H1 (cell line): ENCODE measurements at regions not wholly inside any gene's neighbourhood (a gene's known extent, or its start where the extent isn't known, plus 50 kb on each side); places are given as distances from the start of the nearest gene placed in this dataset.

Experiments
- CTCF ChIA-PET: fragments of 300-600 bp; sonication (Branson Sonifier 250); formaldehyde crosslinking; loops from one replicate; lab custom pipeline; 2021; ENCODE audit not compliant: partially characterized antibody; lab: Charles Lee
- POLR2A ChIA-PET: fragments of 300-600 bp; sonication (Branson Sonifier 250); formaldehyde crosslinking; loops from one replicate; lab custom pipeline; 2021; ENCODE audit warnings: inconsistent platforms; ENCODE audit not compliant: partially characterized antibody; lab: Charles Lee
- DNase-seq, 2 experiments: peaks; one replicate each; pipeline versions ENCODE4 v3.0.0 to v3.0.0-alpha.2; 2010 to 2022; ENCODE audit warnings: low spot score in 2 of 2, low read depth in 1 of 2, mixed read lengths in 1 of 2
- FAIRE-seq: peaks from 2 replicates; lab custom pipeline; 2011; peaks lifted over from hg19 to GRCh38; lab: Jason Lieb, UNC
- H2AFZ ChIP-seq: 2 replicates; pipeline ENCODE4 v1.8.1; 2012; ENCODE audit warnings: low read length, inconsistent platforms
- H2AK5ac ChIP-seq: 2 replicates; pipeline ENCODE4 v1.6.1; 2013; ENCODE audit warnings: low read depth, low read length
- H2BK120ac ChIP-seq: replicated peaks from 2 replicates; pipeline ENCODE3; 2013; ENCODE audit warnings: low read depth, low read length, inconsistent platforms
- H2BK12ac ChIP-seq: 2 replicates; pipeline ENCODE4 v1.6.1; 2013; ENCODE audit warnings: low read depth, low read length
- H2BK15ac ChIP-seq: 2 replicates; pipeline ENCODE4 v1.6.1; 2013; ENCODE audit warnings: low read length
- H2BK20ac ChIP-seq: 2 replicates; pipeline ENCODE4 v1.6.1; 2013; ENCODE audit warnings: low read length
- H2BK5ac ChIP-seq: 2 replicates; pipeline ENCODE4 v1.6.1; 2013; ENCODE audit warnings: low read depth, low read length
- H3K14ac ChIP-seq: 2 replicates; pipeline ENCODE4 v1.6.1; 2013; ENCODE audit warnings: inconsistent platforms; ENCODE audit not compliant: insufficient read length
- H3K18ac ChIP-seq: 2 replicates; pipeline ENCODE4 v1.6.1; 2013; ENCODE audit warnings: low read length; ENCODE audit errors: extremely low read depth
- H3K23ac ChIP-seq: 2 replicates; pipeline ENCODE4 v1.6.1; 2013; ENCODE audit warnings: inconsistent platforms; ENCODE audit not compliant: insufficient read length
- H3K23me2 ChIP-seq: 2 replicates; pipeline ENCODE4 v1.6.1; 2013; ENCODE audit warnings: low read depth, low read length
- H3K27ac ChIP-seq: 2 replicates; pipeline ENCODE4 v1.6.1; 2011; ENCODE audit warnings: low read depth, low read length, inconsistent platforms
- H3K27me3 ChIP-seq, 4 experiments: replicated peaks in 1 of 4; 1 replicate in 1 of 4; 2 replicates in 3 of 4; pipeline versions ENCODE4 v1.6.1 to v1.8.1; 2011 to 2013; ENCODE audit warnings: low read length in 3 of 4, mild to moderate bottlenecking in 3 of 4, inconsistent platforms in 2 of 4, mixed read lengths in 2 of 4, moderate library complexity in 1 of 4; ENCODE audit not compliant: control insufficient read depth in 3 of 4, insufficient read depth in 3 of 4; ENCODE audit errors: extremely low read depth in 1 of 4
- H3K36me3 ChIP-seq, 4 experiments: 2 replicates each; pipeline versions ENCODE4 v1.6.1 to v1.8.1; 2011 to 2013; ENCODE audit warnings: mild to moderate bottlenecking in 4 of 4, low read length in 3 of 4, moderate library complexity in 2 of 4, control low read depth in 1 of 4, inconsistent platforms in 1 of 4; ENCODE audit not compliant: insufficient read depth in 4 of 4, control insufficient read depth in 2 of 4
- H3K4ac ChIP-seq: replicated peaks from 2 replicates; pipeline ENCODE3; 2013; ENCODE audit warnings: low read length, low read depth, mixed read lengths, inconsistent platforms; ENCODE audit not compliant: insufficient read length
- H3K4me1 ChIP-seq, 4 experiments: replicated peaks in 1 of 4; 1 replicate in 1 of 4; 2 replicates in 3 of 4; pipeline versions ENCODE4 v1.6.1 to v1.8.1; 2011 to 2013; ENCODE audit warnings: low read length in 3 of 4, inconsistent platforms in 2 of 4, mixed read lengths in 1 of 4; ENCODE audit not compliant: insufficient read depth in 4 of 4, control insufficient read depth in 3 of 4
- H3K4me2 ChIP-seq, 2 experiments: 2 replicates each; pipeline versions ENCODE4 v1.6.1 to v1.8.1; 2011 to 2013; ENCODE audit warnings: low read depth in 2 of 2, low read length in 2 of 2, control low read depth in 1 of 2, inconsistent platforms in 1 of 2, mild to moderate bottlenecking in 1 of 2; ENCODE audit not compliant: insufficient read depth in 1 of 2
- H3K4me3 ChIP-seq, 4 experiments: fragments of 200-600, 300-600 bp in 1 of 4; sonication (generic), shearing (Covaris generic), sonication (Bioruptor Twin) in 1 of 4; 2 replicates each; pipeline versions ENCODE4 v1.5.1 to v1.8.1; 2011 to 2016; ENCODE audit warnings: low read length in 4 of 4, low read depth in 3 of 4, control low read depth in 2 of 4, inconsistent platforms in 2 of 4, mild to moderate bottlenecking in 2 of 4, mixed read lengths in 1 of 4, moderate library complexity in 1 of 4; ENCODE audit not compliant: insufficient read depth in 2 of 4; ENCODE audit errors: extremely low read depth in 1 of 4
- H3K56ac ChIP-seq: replicated peaks from 2 replicates; pipeline ENCODE3; 2013; ENCODE audit warnings: low read depth, mild to moderate bottlenecking, mixed read lengths, low read length, inconsistent platforms; ENCODE audit not compliant: insufficient read length
- H3K79me1 ChIP-seq: 2 replicates; pipeline ENCODE4 v1.6.1; 2013; ENCODE audit warnings: low read depth, low read length, control low read depth
- H3K79me2 ChIP-seq, 2 experiments: 2 replicates each; pipeline versions ENCODE4 v1.6.1 to v1.8.1; 2012 to 2013; ENCODE audit warnings: low read length in 2 of 2, mild to moderate bottlenecking in 2 of 2, inconsistent platforms in 1 of 2; ENCODE audit not compliant: insufficient read depth in 2 of 2, control insufficient read depth in 1 of 2
- H3K9ac ChIP-seq, 4 experiments: replicated peaks in 1 of 4; 1 replicate in 1 of 4; 2 replicates in 3 of 4; pipeline versions ENCODE4 v1.6.1 to v1.8.1; 2011 to 2013; ENCODE audit warnings: low read depth in 3 of 4, low read length in 3 of 4, control low read depth in 2 of 4, mild to moderate bottlenecking in 2 of 4, moderate library complexity in 2 of 4, inconsistent platforms in 1 of 4; ENCODE audit errors: extremely low read depth in 1 of 4
- H3K9me3 ChIP-seq, 2 experiments: 2 replicates each; pipeline versions ENCODE4 v1.6.1 to v1.8.1; 2012 to 2013; ENCODE audit warnings: mild to moderate bottlenecking in 2 of 2, moderate library complexity in 2 of 2, control low read depth in 1 of 2, inconsistent platforms in 1 of 2, low read depth in 1 of 2, low read length in 1 of 2, mixed read lengths in 1 of 2; ENCODE audit not compliant: insufficient read depth in 2 of 2
- H4K20me1 ChIP-seq, 2 experiments: replicated peaks in 1 of 2; 2 replicates each; pipeline versions ENCODE3 to v1.8.1; 2011 to 2013; ENCODE audit warnings: inconsistent platforms in 2 of 2, low read length in 2 of 2, mild to moderate bottlenecking in 1 of 2; ENCODE audit not compliant: insufficient read depth in 2 of 2, control insufficient read depth in 1 of 2
- H4K5ac ChIP-seq: 2 replicates; pipeline ENCODE4 v1.6.1; 2013; ENCODE audit warnings: low read length, low read depth, mixed read lengths, inconsistent platforms; ENCODE audit not compliant: insufficient read length
- H4K8ac ChIP-seq: 2 replicates; pipeline ENCODE4 v1.8.0; 2013; ENCODE audit warnings: mild to moderate bottlenecking, moderate library complexity, low read length, inconsistent platforms; ENCODE audit not compliant: insufficient read depth; ENCODE audit errors: extremely low read depth
- H4K91ac ChIP-seq: replicated peaks from 2 replicates; pipeline ENCODE3; 2013; ENCODE audit warnings: low read length, mixed read lengths, inconsistent platforms; ENCODE audit not compliant: insufficient read length
- GABPA ChIP-seq: IDR thresholded peaks from 2 replicates; pipeline ENCODE4 v1.6.1; 2011; ENCODE audit warnings: mild to moderate bottlenecking, low read length, moderate library complexity, borderline replicate concordance; ENCODE audit not compliant: insufficient read depth
- HDAC6 ChIP-seq: IDR thresholded peaks from one replicate; pipeline ENCODE4 v1.7.1; 2012; ENCODE audit warnings: low read depth, mild to moderate bottlenecking, inconsistent platforms, low read length, moderate library complexity
- JUND ChIP-seq: IDR thresholded peaks from 2 replicates; pipeline ENCODE4 v1.6.1; 2011; ENCODE audit warnings: mild to moderate bottlenecking, improper control_type of control experiment, low read length
- TCF12 ChIP-seq: IDR thresholded peaks from 2 replicates; pipeline ENCODE4 v1.6.1; 2011; ENCODE audit warnings: low read depth, mild to moderate bottlenecking, low read length
- WGBS, 2 experiments: shearing (Covaris generic) in 1 of 2; methylation state at CpG; one replicate each; pipeline versions ENCODE4 v1.1.6 to v1.1.7; 2013 to 2015; ENCODE audit warnings: low lambda C conversion rate in 2 of 2, mixed read lengths in 2 of 2, inconsistent platforms in 1 of 2, low coverage in 1 of 2, missing lambda C conversion rate in 1 of 2; ENCODE audit not compliant: insufficient replicate concordance in 2 of 2, insufficient coverage in 1 of 2, insufficient read length in 1 of 2; ENCODE audit errors: extremely low coverage in 1 of 2, missing lambda C conversion rate in 1 of 2; 5-methylcytosine and 5-hydroxymethylcytosine counted together

- Histone ChIP-seq H2BK15ac (no peak overlapping the region), H3K36me3 (no peaks in the 10 kb centered on the region), H3K9ac (no peak overlapping the region), H3K27ac (no peak overlapping the region), H4K8ac (no peak overlapping the region), H3K27me3 (no peaks in the 10 kb centered on the region), H3K18ac (no peak overlapping the region), H3K79me1 (no peaks in the 10 kb centered on the region), H3K56ac (no peak overlapping the region), H3K4me2 (no peak overlapping the region), H3K23me2 (no peaks in the 10 kb centered on the region), H3K4me3 (no peak overlapping the region), H3K9me3 (no peaks in the 10 kb centered on the region), H3K4ac (no peak overlapping the region), H4K20me1 (no peaks in the 10 kb centered on the region), H3K14ac (no peak overlapping the region), H3K23ac (no peak overlapping the region), H2AK5ac (no peak overlapping the region), H2BK120ac (no peak overlapping the region), H3K4me1 (0 out of 7 replicates have a peak, but pooled peaks cover 0 to 2% (median 0%) of the 10 kb centered on the region in 4 experiments), H2BK20ac (no peak overlapping the region), H4K5ac (no peak overlapping the region), H3K79me2 (no peaks in the 10 kb centered on the region), H2AFZ (0 out of 2 replicates have a peak overlapping the region, but pooled peaks have one; percentile 9), H2BK5ac (no peak overlapping the region), H2BK12ac (no peak overlapping the region), H4K91ac (no peak overlapping the region)
- FAIRE-seq = no peak
- ChIA-PET POLR2A (no interaction called here), CTCF (no interaction called here)
- WGBS, 2 experiments = 91 to 100% methylated on average over 2 to 3 of the region's 3 CpGs
- TF ChIP-seq TCF12 = no peak
- no peak for TF ChIP-seq HDAC6
- TF ChIP-seq JUND = no peak
- TF ChIP-seq GABPA = no peak
- no peak for DNase-seq
Measured at GRCh38 chr6:47400581-47400980, 77.0 kb upstream of the CD2AP start.
